K562 (cell line): ENCODE measurements at regions not wholly inside any gene's neighbourhood (a gene's known extent, or its start where the extent isn't known, plus 50 kb on each side); places are given as distances from the start of the nearest gene placed in this dataset.
"Not testable (repeated sequence)": the region's sequence is repeated elsewhere in the genome, so short reads cannot be mapped to it uniquely, and the experiment has no call there.

Experiments used
- ATAC-seq: fragments of 200-7000 bp; cut with Tn5 transposase; 3 replicates; pipeline ENCODE4 v1.9.1; 2020; ENCODE audit warnings: moderate library complexity
- BruUV-seq: library from RNA; stranded (reverse); fragments of 400-500 nt; replicated peaks from 2 replicates; lab custom pipeline; 2021; lab: Mats Ljungman, UMichigan
- CTCF ChIA-PET: fragments of 300-600 bp; formaldehyde crosslinking; extraction: SDS; loops from one replicate; lab custom pipeline; 2021; ENCODE audit warnings: low intra/inter-chr PET ratio; lab: Yijun Ruan, JAX
- POLR2A ChIA-PET: fragments of 300-600, 350-650 bp; sonication (Branson Sonifier 250); formaldehyde crosslinking; extraction: SDS; loops from one replicate; lab custom pipeline; 2021; ENCODE audit warnings: antibody characterized with exemption, inconsistent platforms; lab: Yijun Ruan, JAX
- DNase-seq, 4 experiments: peaks; one replicate each; pipeline versions ENCODE4 v3.0.0 to v3.0.0-alpha.2; 2011 to 2018; ENCODE audit warnings: low spot score in 3 of 4, mixed read lengths in 3 of 4; ENCODE audit errors: extremely low read depth in 1 of 4
- FAIRE-seq: peaks from 2 replicates; lab custom pipeline; 2011; peaks lifted over from hg19 to GRCh38; lab: Jason Lieb, UNC
- H2AFZ ChIP-seq: 2 replicates; pipeline ENCODE4 v1.6.0; 2011; ENCODE audit warnings: low read depth, low read length, control low read depth, inconsistent platforms
- H3K27ac ChIP-seq: fragments of 200-600 bp; 3 replicates; pipeline ENCODE4 v1.8.0; 2011; ENCODE audit warnings: low read depth, mild to moderate bottlenecking, control low read depth, inconsistent platforms, low read length, moderate library complexity, mixed read lengths; ENCODE audit errors: extremely low read depth
- H3K27me3 ChIP-seq, 2 experiments: fragments of 300-600 bp in 1 of 2; 2 replicates in 1 of 2; 3 replicates in 1 of 2; pipeline versions ENCODE4 v1.6.0 to v1.8.0; 2011; ENCODE audit warnings: inconsistent platforms in 2 of 2, low read length in 2 of 2, mild to moderate bottlenecking in 1 of 2, mixed read lengths in 1 of 2, moderate library complexity in 1 of 2; ENCODE audit not compliant: control insufficient read depth in 2 of 2, insufficient read depth in 2 of 2
- H3K36me3 ChIP-seq: fragments of 300-600 bp; 3 replicates; pipeline ENCODE4 v1.8.0; 2011; ENCODE audit warnings: mild to moderate bottlenecking, low read length, inconsistent platforms; ENCODE audit not compliant: control insufficient read depth, insufficient read depth
- H3K4me1 ChIP-seq, 2 experiments: fragments of 200-600 bp in 1 of 2; replicated peaks in 1 of 2; 2 replicates in 1 of 2; 3 replicates in 1 of 2; pipeline versions ENCODE4 v1.5.1 to v1.8.0; 2011; ENCODE audit warnings: inconsistent platforms in 2 of 2, low read length in 2 of 2, mild to moderate bottlenecking in 1 of 2, mixed read lengths in 1 of 2, moderate library complexity in 1 of 2; ENCODE audit not compliant: control insufficient read depth in 2 of 2, insufficient read depth in 2 of 2
- H3K4me2 ChIP-seq: 2 replicates; pipeline ENCODE4 v1.6.1; 2011; ENCODE audit warnings: low read length, control low read depth, inconsistent platforms, mixed read lengths; ENCODE audit not compliant: insufficient read depth
- H3K4me3 ChIP-seq: fragments of 200-600 bp; sonication (generic), shearing (Covaris generic); 2 replicates; pipeline ENCODE4 v1.5.1; 2016; ENCODE audit warnings: control low read depth, inconsistent platforms
- H3K79me2 ChIP-seq: fragments of 200-600 bp; 3 replicates; pipeline ENCODE4 v1.8.0; 2011; ENCODE audit warnings: low read length, inconsistent platforms; ENCODE audit not compliant: control insufficient read depth, insufficient read depth
- H3K9ac ChIP-seq, 2 experiments: 2 replicates each; pipeline versions ENCODE4 v1.6.0 to v1.6.1; 2011; ENCODE audit warnings: low read depth in 2 of 2, low read length in 2 of 2, control low read depth in 1 of 2, inconsistent platforms in 1 of 2, mild to moderate bottlenecking in 1 of 2, mixed read lengths in 1 of 2; ENCODE audit not compliant: insufficient read depth in 1 of 2
- H3K9me1 ChIP-seq: one replicate; pipeline ENCODE4 v1.6.0; 2011; ENCODE audit warnings: inconsistent platforms, mild to moderate bottlenecking, low read length, moderate library complexity; ENCODE audit not compliant: control insufficient read depth, insufficient read depth
- H3K9me3 ChIP-seq: replicated peaks from 2 replicates; pipeline ENCODE4 v1.5.1; 2011; ENCODE audit warnings: low read depth, low read length, inconsistent platforms; ENCODE audit not compliant: control insufficient read depth, insufficient read depth
- H4K20me1 ChIP-seq: replicated peaks from 2 replicates; pipeline ENCODE4 v1.6.1; 2011; ENCODE audit warnings: low read length, inconsistent platforms, mixed read lengths; ENCODE audit not compliant: control insufficient read depth, insufficient read depth
- CCNT2 ChIP-seq: IDR thresholded peaks from 2 replicates; pipeline ENCODE4 v1.6.1; 2011; ENCODE audit warnings: borderline replicate concordance, low read depth, mild to moderate bottlenecking, moderate library complexity, mixed read lengths, low read length; ENCODE audit not compliant: insufficient read length; ENCODE audit errors: extremely low read depth
- EGR1 ChIP-seq: fragments of 450-650 bp; conservative IDR thresholded peaks from 2 replicates; pipeline ENCODE4 v1.6.1; 2017; ENCODE audit warnings: mild to moderate bottlenecking
- GTF3C2 ChIP-seq: IDR thresholded peaks from 3 replicates; pipeline ENCODE4 v1.6.1; 2011; ENCODE audit warnings: borderline replicate concordance, mild to moderate bottlenecking, moderate library complexity; ENCODE audit not compliant: insufficient read length; ENCODE audit errors: extremely low read depth
- KLF6 ChIP-seq: fragments of 250-450 bp; sonication (Bioruptor Pico); IDR thresholded peaks from 2 replicates; pipeline ENCODE4 v1.4.0; 2020; ENCODE audit warnings: mild to moderate bottlenecking, moderate library complexity, borderline replicate concordance
- MAFK ChIP-seq: IDR thresholded peaks from 2 replicates; pipeline ENCODE4 v1.6.1; 2011; ENCODE audit warnings: low read length, improper control_type of control experiment
- SRSF9 ChIP-seq: fragments of 200-400 bp; formaldehyde crosslinking; IDR thresholded peaks from 2 replicates; pipeline ENCODE4 v1.6.1; 2017; ENCODE audit warnings: low read depth, low read length, borderline replicate concordance
- TARDBP ChIP-seq: fragments of 450-650 bp; IDR thresholded peaks from 2 replicates; pipeline ENCODE4 v1.6.1; 2016
- ZFP30 ChIP-seq: fragments of 250-450 bp; sonication (Bioruptor Pico); IDR thresholded peaks from 2 replicates; pipeline ENCODE4 v1.8.0; 2022; ENCODE audit warnings: moderate library complexity, mild to moderate bottlenecking, inconsistent platforms, borderline replicate concordance
- ZFP36 ChIP-seq: fragments of 150-350 bp; IDR thresholded peaks from 2 replicates; pipeline ENCODE4 v1.6.1; 2018; ENCODE audit warnings: low read length, low read depth; ENCODE audit not compliant: partially characterized antibody
- WGBS: fragments of 100-300 bp; shearing (Covaris generic); methylation state at CpG from one replicate; pipeline ENCODE4 v1.1.6; 2016; ENCODE audit warnings: low coverage, mixed read lengths; ENCODE audit not compliant: insufficient coverage; ENCODE audit errors: missing lambda C conversion rate; 5-methylcytosine and 5-hydroxymethylcytosine counted together
- in situ Hi-C: fragments of 300-500 bp; cut with MboI; formaldehyde crosslinking; loops from 4 replicates; pipeline ENCODE4 v1.15.0; 2018; ENCODE audit warnings: inconsistent platforms, mixed read lengths
- intact Hi-C: fragments of 100-400 bp; cut with micrococcal nuclease; formaldehyde crosslinking; loops from 2 replicates; pipeline ENCODE4 v1.14.2; 2022

GRCh38 chr5:37207-37606 lies 54.8 kb upstream of the PLEKHG4B start:
- DNase-seq, H3K36me3 ChIP-seq, H3K9me1 ChIP-seq, in situ Hi-C loops, H3K4me3 ChIP-seq, H2AFZ ChIP-seq, H3K27ac ChIP-seq, H3K9me3 ChIP-seq, H3K4me2 ChIP-seq, ATAC-seq, H3K9ac ChIP-seq, H4K20me1 ChIP-seq, H3K4me1 ChIP-seq, intact Hi-C loops, H3K79me2 ChIP-seq, CTCF ChIA-PET, FAIRE-seq, POLR2A ChIA-PET, BruUV-seq: not testable (repeated sequence)
- WGBS, result 0% methylated on average over 7 of the region's 11 CpGs
- peaks cover 8 to 10% of the 10 kb centered on the region in 2 experiments; a peak in 4 of 5 replicates for H3K27me3 ChIP-seq
- TF ChIP-seq EGR1, result 0 out of 2 replicates have a peak, but pooled peaks have one; percentile 11

- no TSS peak for BruUV-seq
- FAIRE-seq (no peak), DNase-seq (peak in 1 of 4 experiments; percentile 3), ATAC-seq (no peak)
- H3K9ac ChIP-seq, result no peak overlapping the region
- no peaks in the 10 kb centered on the region for H3K36me3 ChIP-seq
- CTCF ChIA-PET, result no interaction called here
- POLR2A ChIA-PET, result no interaction called here
- no peaks in the 10 kb centered on the region for H4K20me1 ChIP-seq
- intact Hi-C loops (no loop called here), in situ Hi-C loops (no loop called here)
- no peak overlapping the region for H3K27ac ChIP-seq
- no peak overlapping the region for H3K4me2 ChIP-seq
- 3% methylated on average over 13 of the region's 13 CpGs for WGBS
- H3K27me3 ChIP-seq, result peaks cover 8 to 10% of the 10 kb centered on the region in 2 experiments; a peak in 4 of 5 replicates
- H3K4me3 ChIP-seq, result no peak overlapping the region
- no peaks in the 10 kb centered on the region for H3K9me3 ChIP-seq
- no peak overlapping the region for H2AFZ ChIP-seq
- no peaks in the 10 kb centered on the region for H3K79me2 ChIP-seq
- no peaks in the 10 kb centered on the region for H3K4me1 ChIP-seq
- H3K9me1 ChIP-seq, result no peaks in the 10 kb centered on the region
- TF ChIP-seq ZFP30 (CRISPR knock-in tag), result no peak
- no peak for TF ChIP-seq TARDBP
- TF ChIP-seq MAFK, result no peak
- TF ChIP-seq SRSF9, result no peak
- TF ChIP-seq GTF3C2, result no peak
- TF ChIP-seq KLF6, result no peak
- TF ChIP-seq CCNT2, result no peak
- TF ChIP-seq ZFP36, result no peak
These were observed 51.9 kb upstream of the PLEKHG4B start for GRCh38 chr5:39979-40583.
